ENCODE measurements at regions not wholly inside any gene's neighbourhood (a gene's known extent, or its start where the extent isn't known, plus 50 kb on each side); places are given as distances from the start of the nearest gene placed in this dataset.

DNA sequence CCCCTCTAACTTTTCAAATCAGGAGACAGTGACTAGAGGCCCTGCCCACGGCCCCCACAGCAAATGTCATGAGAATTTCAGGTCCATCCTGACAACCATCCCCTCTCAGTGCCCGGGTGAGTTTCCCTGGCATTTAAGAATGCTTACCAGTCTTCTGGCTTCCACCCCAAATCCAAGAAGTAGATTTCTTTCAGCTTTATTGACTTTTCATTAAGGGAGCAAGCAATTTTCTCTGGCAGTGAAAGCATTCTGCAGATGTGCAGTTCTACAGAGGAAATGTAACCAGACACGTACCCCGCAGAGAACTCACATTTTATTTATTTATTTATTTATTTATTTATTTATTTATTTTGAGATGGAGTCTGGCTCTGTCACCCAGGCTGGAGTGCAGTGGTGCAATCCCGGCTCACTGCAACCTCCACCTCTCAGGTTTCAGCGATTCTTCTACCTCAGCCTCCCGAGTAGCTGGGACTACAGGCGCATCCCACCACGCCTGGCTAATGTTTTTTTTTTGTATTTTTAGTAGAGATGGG, 120.9 kb upstream of the KCTD7 start (continued):
- no peak for TF ChIP-seq USF2 (IDR thresholded peaks at IDR 0.05; ENCODE audit: borderline replicate concordance, low read depth, low read length)

GRCh38 chr7:66508431-66508830, 120.2 kb upstream of the KCTD7 start:
- no peaks in the 10 kb centered on the region; a peak in 2 of 4 replicates for H3K27me3 ChIP-seq (replicated peaks in 1 of 2; ENCODE audit: control insufficient read depth in 2 of 2, insufficient read depth in 2 of 2, low read length in 1 of 2)
- no peaks in the 10 kb centered on the region for H3K36me3 ChIP-seq (ENCODE audit: control insufficient read depth in 2 of 2, insufficient read depth in 2 of 2, low read length in 1 of 2)
- intact Hi-C loops (cut with micrococcal nuclease; ENCODE audit: unreplicated experiment) (no loop called here), in situ Hi-C loops (cut with MboI) (no loop called here)
- H3K79me2 ChIP-seq (ENCODE audit: control insufficient read depth, insufficient read depth, low read length), result no peaks in the 10 kb centered on the region
- FAIRE-seq (no peak), DNase-seq (ENCODE audit: low read depth, low spot score) (no peak), ATAC-seq (no peak)
- CTCF ChIA-PET, result no interaction called here
- no peak overlapping the region for H3K4me2 ChIP-seq (ENCODE audit: control insufficient read depth, insufficient read depth)
- no peak overlapping the region for H2AFZ ChIP-seq (ENCODE audit: control insufficient read depth, low read depth, low read length)
- H4K20me1 ChIP-seq (ENCODE audit: control insufficient read depth, insufficient read depth), result no peaks in the 10 kb centered on the region
- TF ChIP-seq, protein P1, sequence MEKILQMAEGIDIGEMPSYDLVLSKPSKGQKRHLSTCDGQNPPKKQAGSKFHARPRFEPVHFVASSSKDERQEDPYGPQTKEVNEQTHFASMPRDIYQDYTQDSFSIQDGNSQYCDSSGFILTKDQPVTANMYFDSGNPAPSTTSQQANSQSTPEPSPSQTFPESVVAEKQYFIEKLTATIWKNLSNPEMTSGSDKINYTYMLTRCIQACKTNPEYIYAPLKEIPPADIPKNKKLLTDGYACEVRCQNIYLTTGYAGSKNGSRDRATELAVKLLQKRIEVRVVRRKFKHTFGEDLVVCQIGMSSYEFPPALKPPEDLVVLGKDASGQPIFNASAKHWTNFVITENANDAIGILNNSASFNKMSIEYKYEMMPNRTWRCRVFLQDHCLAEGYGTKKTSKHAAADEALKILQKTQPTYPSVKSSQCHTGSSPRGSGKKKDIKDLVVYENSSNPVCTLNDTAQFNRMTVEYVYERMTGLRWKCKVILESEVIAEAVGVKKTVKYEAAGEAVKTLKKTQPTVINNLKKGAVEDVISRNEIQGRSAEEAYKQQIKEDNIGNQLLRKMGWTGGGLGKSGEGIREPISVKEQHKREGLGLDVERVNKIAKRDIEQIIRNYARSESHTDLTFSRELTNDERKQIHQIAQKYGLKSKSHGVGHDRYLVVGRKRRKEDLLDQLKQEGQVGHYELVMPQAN (conservative IDR thresholded peaks at IDR 0.05), result no peak
- TF ChIP-seq, protein P2, sequence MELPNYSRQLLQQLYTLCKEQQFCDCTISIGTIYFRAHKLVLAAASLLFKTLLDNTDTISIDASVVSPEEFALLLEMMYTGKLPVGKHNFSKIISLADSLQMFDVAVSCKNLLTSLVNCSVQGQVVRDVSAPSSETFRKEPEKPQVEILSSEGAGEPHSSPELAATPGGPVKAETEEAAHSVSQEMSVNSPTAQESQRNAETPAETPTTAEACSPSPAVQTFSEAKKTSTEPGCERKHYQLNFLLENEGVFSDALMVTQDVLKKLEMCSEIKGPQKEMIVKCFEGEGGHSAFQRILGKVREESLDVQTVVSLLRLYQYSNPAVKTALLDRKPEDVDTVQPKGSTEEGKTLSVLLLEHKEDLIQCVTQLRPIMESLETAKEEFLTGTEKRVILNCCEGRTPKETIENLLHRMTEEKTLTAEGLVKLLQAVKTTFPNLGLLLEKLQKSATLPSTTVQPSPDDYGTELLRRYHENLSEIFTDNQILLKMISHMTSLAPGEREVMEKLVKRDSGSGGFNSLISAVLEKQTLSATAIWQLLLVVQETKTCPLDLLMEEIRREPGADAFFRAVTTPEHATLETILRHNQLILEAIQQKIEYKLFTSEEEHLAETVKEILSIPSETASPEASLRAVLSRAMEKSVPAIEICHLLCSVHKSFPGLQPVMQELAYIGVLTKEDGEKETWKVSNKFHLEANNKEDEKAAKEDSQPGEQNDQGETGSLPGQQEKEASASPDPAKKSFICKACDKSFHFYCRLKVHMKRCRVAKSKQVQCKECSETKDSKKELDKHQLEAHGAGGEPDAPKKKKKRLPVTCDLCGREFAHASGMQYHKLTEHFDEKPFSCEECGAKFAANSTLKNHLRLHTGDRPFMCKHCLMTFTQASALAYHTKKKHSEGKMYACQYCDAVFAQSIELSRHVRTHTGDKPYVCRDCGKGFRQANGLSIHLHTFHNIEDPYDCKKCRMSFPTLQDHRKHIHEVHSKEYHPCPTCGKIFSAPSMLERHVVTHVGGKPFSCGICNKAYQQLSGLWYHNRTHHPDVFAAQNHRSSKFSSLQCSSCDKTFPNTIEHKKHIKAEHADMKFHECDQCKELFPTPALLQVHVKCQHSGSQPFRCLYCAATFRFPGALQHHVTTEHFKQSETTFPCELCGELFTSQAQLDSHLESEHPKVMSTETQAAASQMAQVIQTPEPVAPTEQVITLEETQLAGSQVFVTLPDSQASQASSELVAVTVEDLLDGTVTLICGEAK (IDR thresholded peaks at IDR 0.05; ENCODE audit: borderline replicate concordance), result no peak
- no peak for TF ChIP-seq BCL11A (IDR thresholded peaks at IDR 0.05; ENCODE audit: low read depth, low read length)
- no TSS peak for BruUV-seq (replicated peaks)
- SMC1A ChIA-PET (ENCODE audit: uncharacterized antibody, unreplicated experiment), result interaction anchor here (1.7 kb wide), 1 partner anchor 13 kb away, joined by 5 read pairs; no protein-coding TSS in a partner anchor
- H3K9me3 ChIP-seq (replicated peaks; ENCODE audit: control insufficient read depth, insufficient read depth, low read length), result no peaks in the 10 kb centered on the region; the same call in 2 of the 3 replicates
- no peak overlapping the region for H3K9ac ChIP-seq (ENCODE audit: control insufficient read depth, insufficient read depth, low read length)
- RAD21 ChIA-PET (ENCODE audit: unreplicated experiment), result no interaction called here
- no peaks in the 10 kb centered on the region for H3K4me1 ChIP-seq (ENCODE audit: control insufficient read depth, insufficient read depth, low read length)
- POLR2A ChIA-PET, result no interaction called here
- H3K27ac ChIP-seq (ENCODE audit: control insufficient read depth, insufficient read depth), result no peak overlapping the region
- H3K4me3 ChIP-seq, result no peak overlapping the region

All from GM12878 (cell line).